ENCODE measurements at regions not wholly inside any gene's neighbourhood (a gene's known extent, or its start where the extent isn't known, plus 50 kb on each side); places are given as distances from the start of the nearest gene placed in this dataset.
"Not testable (repeated sequence)": the region's sequence is repeated elsewhere in the genome, so short reads cannot be mapped to it uniquely, and the experiment has no call there.

GRCh38 chr21:18832950-18833349 is 429.4 kb upstream of the TMPRSS15 start:
- no peak for DNase-seq

- not testable (repeated sequence) for DNase-seq
Measured at GRCh38 chr21:18834121-18834520, 430.5 kb upstream of the TMPRSS15 start.

GRCh38 chr21:18840239-18840638 is 436.7 kb upstream of the TMPRSS15 start:
- no peak for DNase-seq

GRCh38 chr21:18857606-18858005 is 454.0 kb upstream of the TMPRSS15 start:
- not testable (repeated sequence) for DNase-seq

- DNase-seq, result no peak
Measured at GRCh38 chr21:18869104-18869503, 465.5 kb upstream of the TMPRSS15 start.

GRCh38 chr21:18877917-18878316 is 474.3 kb upstream of the TMPRSS15 start:
- no peak for DNase-seq

- no peak for DNase-seq
Measured at GRCh38 chr21:18887922-18888602, 484.5 kb upstream of the TMPRSS15 start.

- no peak for DNase-seq
Measured at GRCh38 chr21:18893406-18893805, 489.8 kb upstream of the TMPRSS15 start.

- DNase-seq, result no peak
Measured at GRCh38 chr21:18894387-18894786, 490.8 kb upstream of the TMPRSS15 start.

GRCh38 chr21:18899261-18899660 is 495.7 kb upstream of the TMPRSS15 start:
- DNase-seq, result no peak

- DNase-seq, result no peak
Measured at GRCh38 chr21:18902660-18903059, 499.1 kb upstream of the TMPRSS15 start.

- no peak for DNase-seq
Measured at GRCh38 chr21:18907076-18907475, 503.5 kb upstream of the TMPRSS15 start.

GRCh38 chr21:18908641-18909040 is 505.1 kb upstream of the TMPRSS15 start:
- no peak for DNase-seq

GRCh38 chr21:18913914-18914313 is 510.3 kb upstream of the TMPRSS15 start:
- DNase-seq, result no peak

GRCh38 chr21:18914570-18914969 is 511.0 kb upstream of the TMPRSS15 start:
- DNase-seq, result no peak

GRCh38 chr21:18917622-18918021 is 514.0 kb upstream of the TMPRSS15 start:
- DNase-seq, result no peak

GRCh38 chr21:18931237-18931636 is 527.7 kb upstream of the TMPRSS15 start:
- no peak for DNase-seq

GRCh38 chr21:18937337-18937736 is 533.8 kb upstream of the TMPRSS15 start:
- DNase-seq, result no peak

GRCh38 chr21:18940791-18941190 is 537.2 kb upstream of the TMPRSS15 start:
- DNase-seq, result no peak

GRCh38 chr21:18950045-18950740 is 546.6 kb upstream of the TMPRSS15 start:
- no peak for DNase-seq

- no peak for DNase-seq
Measured at GRCh38 chr21:18951271-18952038, 547.9 kb upstream of the TMPRSS15 start.

- DNase-seq, result no peak
Measured at GRCh38 chr21:18954441-18954844, 550.9 kb upstream of the TMPRSS15 start.

GRCh38 chr21:18959817-18960216 is 556.2 kb upstream of the TMPRSS15 start:
- DNase-seq, result no peak

- no peak for DNase-seq
Measured at GRCh38 chr21:18960306-18960705, 556.7 kb upstream of the TMPRSS15 start.
